HCT116 (cell line): ENCODE measurements at regions not wholly inside any gene's neighbourhood (a gene's known extent, or its start where the extent isn't known, plus 50 kb on each side); places are given as distances from the start of the nearest gene placed in this dataset.

Experiments
- CEBPB ChIP-seq: IDR thresholded peaks from 2 replicates; pipeline ENCODE4 v1.6.1; 2012; ENCODE audit warnings: low read depth
- ELF1 ChIP-seq: IDR thresholded peaks from 2 replicates; pipeline ENCODE4 v1.6.1; 2012; ENCODE audit warnings: low read depth, borderline replicate concordance
- EZH2 ChIP-seq: fragments of 200-600 bp; sonication (generic); IDR thresholded peaks from 2 replicates; pipeline ENCODE4 v1.6.1; 2017; ENCODE audit warnings: antibody characterized with exemption, mixed run types
- EZH2phosphoT487 ChIP-seq: fragments of 200-600 bp; IDR thresholded peaks from 2 replicates; pipeline ENCODE4 v1.6.1; 2018; ENCODE audit warnings: antibody characterized with exemption, borderline replicate concordance
- SRF ChIP-seq: IDR thresholded peaks from 2 replicates; pipeline ENCODE4 v1.6.1; 2012; ENCODE audit warnings: low read depth
- ZNF274 ChIP-seq: fragments of 200-500 bp; sonication (Bioruptor generic); IDR thresholded peaks from 2 replicates; pipeline ENCODE4 v1.6.1; 2014; ENCODE audit warnings: mild to moderate bottlenecking, low read depth, low read length, inconsistent platforms
- TF ChIP-seq, protein P1 (sequence below), 3 experiments: fragments of 200-600 bp in 1 of 3; sonication (generic) in 1 of 3; IDR thresholded peaks in 2 of 3; conservative IDR thresholded peaks in 1 of 3; 2 replicates each; pipeline ENCODE4 v1.5.1; 2012 to 2017; ENCODE audit warnings: low read depth in 2 of 3, low read length in 2 of 3, antibody characterized with exemption in 1 of 3, borderline replicate concordance in 1 of 3, control low read depth in 1 of 3, mild to moderate bottlenecking in 1 of 3, mixed read lengths in 1 of 3, mixed run types in 1 of 3, moderate library complexity in 1 of 3; ENCODE audit not compliant: insufficient read depth in 1 of 3

DNA sequence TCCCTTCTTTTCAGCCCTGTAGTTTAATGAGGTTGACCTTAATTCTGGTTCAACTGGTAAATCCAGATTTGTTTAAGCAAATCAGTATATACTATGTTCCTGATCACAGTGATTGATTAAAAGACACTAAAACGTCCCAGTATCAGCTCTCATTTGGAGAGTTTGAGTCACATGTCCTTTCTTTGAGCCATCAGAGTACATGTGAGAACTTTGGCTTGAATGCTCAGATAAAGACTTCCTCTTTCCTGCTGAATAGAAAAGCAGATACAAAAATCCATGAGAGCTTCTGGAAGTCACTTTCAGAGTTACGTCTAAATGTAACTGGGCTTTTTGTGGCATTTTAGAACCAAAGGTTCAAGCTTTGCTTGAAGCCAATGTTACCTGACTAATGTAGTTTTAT is 341.8 kb upstream of the SATB1 start:
- TF ChIP-seq, protein P1, sequence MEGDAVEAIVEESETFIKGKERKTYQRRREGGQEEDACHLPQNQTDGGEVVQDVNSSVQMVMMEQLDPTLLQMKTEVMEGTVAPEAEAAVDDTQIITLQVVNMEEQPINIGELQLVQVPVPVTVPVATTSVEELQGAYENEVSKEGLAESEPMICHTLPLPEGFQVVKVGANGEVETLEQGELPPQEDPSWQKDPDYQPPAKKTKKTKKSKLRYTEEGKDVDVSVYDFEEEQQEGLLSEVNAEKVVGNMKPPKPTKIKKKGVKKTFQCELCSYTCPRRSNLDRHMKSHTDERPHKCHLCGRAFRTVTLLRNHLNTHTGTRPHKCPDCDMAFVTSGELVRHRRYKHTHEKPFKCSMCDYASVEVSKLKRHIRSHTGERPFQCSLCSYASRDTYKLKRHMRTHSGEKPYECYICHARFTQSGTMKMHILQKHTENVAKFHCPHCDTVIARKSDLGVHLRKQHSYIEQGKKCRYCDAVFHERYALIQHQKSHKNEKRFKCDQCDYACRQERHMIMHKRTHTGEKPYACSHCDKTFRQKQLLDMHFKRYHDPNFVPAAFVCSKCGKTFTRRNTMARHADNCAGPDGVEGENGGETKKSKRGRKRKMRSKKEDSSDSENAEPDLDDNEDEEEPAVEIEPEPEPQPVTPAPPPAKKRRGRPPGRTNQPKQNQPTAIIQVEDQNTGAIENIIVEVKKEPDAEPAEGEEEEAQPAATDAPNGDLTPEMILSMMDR (IDR thresholded peaks at IDR 0.05 in 2 of 3, conservative IDR thresholded peaks at IDR 0.05 in 1 of 3; ENCODE audit: borderline replicate concordance in 1 of 3, insufficient read depth in 1 of 3, low read depth in 2 of 3, low read length in 2 of 3), result no peak
- no peak for TF ChIP-seq ELF1
- no peak for TF ChIP-seq EZH2
- no peak for TF ChIP-seq SRF
- no peak for TF ChIP-seq EZH2phosphoT487
- TF ChIP-seq CEBPB, result no peak
- no peak for TF ChIP-seq ZNF274
